Endothelial cell (in vitro differentiated cells): ENCODE measurements at regions not wholly inside any gene's neighbourhood (a gene's known extent, or its start where the extent isn't known, plus 50 kb on each side); places are given as distances from the start of the nearest gene placed in this dataset.
"Not testable (repeated sequence)": the region's sequence is repeated elsewhere in the genome, so short reads cannot be mapped to it uniquely, and the experiment has no call there.

Source experiments
- DNase-seq: peaks from one replicate; pipeline ENCODE4 v3.0.0; 2021; ENCODE audit warnings: low spot score
- H3K27ac Mint-ChIP-seq: one replicate; pipeline ENCODE4 v1.8.0; 2021; ENCODE audit warnings: mixed read lengths, inconsistent platforms; ENCODE audit not compliant: unreplicated experiment
- H3K27me3 Mint-ChIP-seq: one replicate; pipeline ENCODE4 v1.8.0; 2021; ENCODE audit warnings: mild to moderate bottlenecking, moderate library complexity, mixed read lengths, inconsistent platforms; ENCODE audit not compliant: unreplicated experiment
- H3K36me3 Mint-ChIP-seq: one replicate; pipeline ENCODE4 v1.8.0; 2021; ENCODE audit warnings: mild to moderate bottlenecking, low read depth, mixed read lengths, inconsistent platforms; ENCODE audit not compliant: unreplicated experiment
- H3K4me1 Mint-ChIP-seq: one replicate; pipeline ENCODE4 v1.8.0; 2021; ENCODE audit warnings: mild to moderate bottlenecking, mixed read lengths, inconsistent platforms; ENCODE audit not compliant: unreplicated experiment
- H3K4me3 Mint-ChIP-seq: one replicate; pipeline ENCODE4 v1.8.0; 2021; ENCODE audit warnings: mild to moderate bottlenecking, mixed read lengths, inconsistent platforms; ENCODE audit not compliant: unreplicated experiment
- H3K9me3 Mint-ChIP-seq: one replicate; pipeline ENCODE4 v1.8.0; 2021; ENCODE audit warnings: mixed read lengths, inconsistent platforms; ENCODE audit not compliant: unreplicated experiment
- TF ChIP-seq, protein P1 (sequence below): fragments of 200-600 bp; sonication (generic); IDR thresholded peaks from one replicate; pipeline ENCODE4 v1.5.0; 2021; ENCODE audit warnings: antibody characterized with exemption; ENCODE audit not compliant: unreplicated experiment

DNA sequence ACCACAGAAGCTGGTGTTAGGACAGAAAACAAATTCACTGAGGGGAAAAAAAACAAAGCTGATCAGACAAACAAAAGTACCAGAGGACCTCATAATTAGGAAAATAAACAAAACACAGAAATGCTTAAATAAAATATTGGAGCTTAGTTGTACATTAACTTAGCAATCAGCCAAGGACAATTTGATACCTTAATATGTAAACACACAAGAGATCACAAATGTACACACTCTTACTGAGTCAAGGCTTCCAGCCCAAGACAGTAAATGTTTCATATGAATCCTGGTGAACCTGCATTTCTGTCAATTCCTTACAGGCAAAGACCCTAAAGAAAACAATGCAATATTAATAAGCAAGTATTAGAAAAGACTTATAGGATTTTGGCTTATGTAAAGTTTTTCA lies 62.0 kb upstream of the SPTLC3 start:
- peaks cover 2% of the 10 kb centered on the region for H3K27me3 Mint-ChIP-seq
- DNase-seq, result no peak
- H3K27ac Mint-ChIP-seq, result no peak overlapping the region
- H3K9me3 Mint-ChIP-seq, result no peaks in the 10 kb centered on the region
- no peak overlapping the region for H3K4me3 Mint-ChIP-seq
- H3K36me3 Mint-ChIP-seq, result no peaks in the 10 kb centered on the region
- TF ChIP-seq, protein P1, sequence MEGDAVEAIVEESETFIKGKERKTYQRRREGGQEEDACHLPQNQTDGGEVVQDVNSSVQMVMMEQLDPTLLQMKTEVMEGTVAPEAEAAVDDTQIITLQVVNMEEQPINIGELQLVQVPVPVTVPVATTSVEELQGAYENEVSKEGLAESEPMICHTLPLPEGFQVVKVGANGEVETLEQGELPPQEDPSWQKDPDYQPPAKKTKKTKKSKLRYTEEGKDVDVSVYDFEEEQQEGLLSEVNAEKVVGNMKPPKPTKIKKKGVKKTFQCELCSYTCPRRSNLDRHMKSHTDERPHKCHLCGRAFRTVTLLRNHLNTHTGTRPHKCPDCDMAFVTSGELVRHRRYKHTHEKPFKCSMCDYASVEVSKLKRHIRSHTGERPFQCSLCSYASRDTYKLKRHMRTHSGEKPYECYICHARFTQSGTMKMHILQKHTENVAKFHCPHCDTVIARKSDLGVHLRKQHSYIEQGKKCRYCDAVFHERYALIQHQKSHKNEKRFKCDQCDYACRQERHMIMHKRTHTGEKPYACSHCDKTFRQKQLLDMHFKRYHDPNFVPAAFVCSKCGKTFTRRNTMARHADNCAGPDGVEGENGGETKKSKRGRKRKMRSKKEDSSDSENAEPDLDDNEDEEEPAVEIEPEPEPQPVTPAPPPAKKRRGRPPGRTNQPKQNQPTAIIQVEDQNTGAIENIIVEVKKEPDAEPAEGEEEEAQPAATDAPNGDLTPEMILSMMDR, result no peak
- H3K4me1 Mint-ChIP-seq, result peaks cover 4% of the 10 kb centered on the region

DNA sequence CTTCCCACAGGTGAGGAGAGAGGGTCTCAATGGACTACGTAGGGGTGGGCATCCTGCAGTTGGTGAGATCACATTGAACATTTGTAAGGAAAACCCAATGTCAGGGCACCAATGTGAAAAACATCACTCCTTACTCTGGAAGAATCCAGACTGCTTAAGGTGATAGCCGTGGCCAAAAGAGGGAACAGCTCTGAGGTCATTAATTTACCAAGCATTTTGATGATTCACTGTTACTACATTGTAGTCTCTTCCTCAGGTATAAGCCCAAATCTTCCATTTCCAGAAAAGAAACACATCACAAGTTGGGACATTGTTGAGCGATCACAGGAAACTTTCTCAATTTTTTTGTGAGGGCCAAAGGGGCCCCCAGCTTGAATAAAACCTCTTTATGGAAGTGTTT lies 61.1 kb upstream of the SPTLC3 start:
- H3K4me3 Mint-ChIP-seq, result no peak overlapping the region
- peaks cover 2% of the 10 kb centered on the region for H3K27me3 Mint-ChIP-seq
- no peak overlapping the region for H3K27ac Mint-ChIP-seq
- no peaks in the 10 kb centered on the region for H3K9me3 Mint-ChIP-seq
- TF ChIP-seq, protein P1, result no peak
- peaks cover 2% of the 10 kb centered on the region for H3K4me1 Mint-ChIP-seq
- no peaks in the 10 kb centered on the region for H3K36me3 Mint-ChIP-seq
- no peak for DNase-seq

DNA sequence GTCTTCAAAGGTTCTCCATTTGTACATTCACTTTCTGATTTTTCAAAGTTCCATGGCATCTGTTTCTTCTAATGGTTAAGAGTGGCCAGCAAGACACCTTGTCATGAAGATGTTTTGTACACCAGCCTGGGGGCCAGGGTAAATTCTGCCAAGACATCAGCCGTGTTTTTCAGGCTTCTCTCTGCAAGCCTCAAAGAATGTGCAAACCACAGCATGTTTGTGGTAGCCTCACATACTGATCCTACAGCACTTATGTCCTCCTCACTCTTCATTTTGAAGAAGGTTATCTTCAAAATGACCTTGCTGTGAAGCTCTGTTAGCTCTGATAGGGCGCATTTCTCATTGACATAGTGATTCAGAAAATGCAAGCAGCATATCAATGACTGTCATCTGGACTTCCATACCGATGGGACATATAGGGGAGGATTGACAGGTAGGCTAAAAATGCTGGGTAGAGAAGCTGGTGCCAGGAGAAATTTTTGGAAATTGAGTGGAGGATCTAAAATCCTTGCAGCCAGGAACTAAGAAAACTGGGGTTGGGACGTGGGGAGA lies 59.3 kb upstream of the SPTLC3 start:
- Mint-ChIP-seq H3K36me3 (no peaks in the 10 kb centered on the region), H3K4me3 (no peak overlapping the region), H3K27ac (no peak overlapping the region), H3K27me3 (peaks cover 2% of the 10 kb centered on the region), H3K9me3 (no peaks in the 10 kb centered on the region), H3K4me1 (no peaks in the 10 kb centered on the region)
- DNase-seq, result no peak
- TF ChIP-seq, protein P1, result no peak

DNA sequence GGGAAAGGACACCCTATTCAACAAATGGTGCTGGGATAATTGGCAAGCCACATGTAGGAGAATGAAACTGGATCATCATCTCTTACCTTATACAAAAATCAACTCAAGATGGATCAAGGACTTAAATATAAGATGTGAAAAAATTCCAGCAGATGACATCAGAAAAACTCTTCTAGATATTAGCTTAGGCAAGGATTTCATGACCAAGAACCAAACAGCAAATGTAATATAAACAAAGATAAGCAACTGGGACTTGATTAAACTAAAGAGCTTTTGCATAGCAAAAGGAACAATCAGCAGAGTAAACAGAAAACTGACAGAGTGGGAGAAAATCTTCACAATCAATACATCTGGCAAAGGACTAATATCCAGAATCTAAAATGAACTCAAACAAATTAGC lies 54.5 kb upstream of the SPTLC3 start:
- DNase-seq, H3K4me1 Mint-ChIP-seq, H3K4me3 Mint-ChIP-seq, H3K27me3 Mint-ChIP-seq, H3K36me3 Mint-ChIP-seq, H3K27ac Mint-ChIP-seq, H3K9me3 Mint-ChIP-seq: not testable (repeated sequence)

DNA sequence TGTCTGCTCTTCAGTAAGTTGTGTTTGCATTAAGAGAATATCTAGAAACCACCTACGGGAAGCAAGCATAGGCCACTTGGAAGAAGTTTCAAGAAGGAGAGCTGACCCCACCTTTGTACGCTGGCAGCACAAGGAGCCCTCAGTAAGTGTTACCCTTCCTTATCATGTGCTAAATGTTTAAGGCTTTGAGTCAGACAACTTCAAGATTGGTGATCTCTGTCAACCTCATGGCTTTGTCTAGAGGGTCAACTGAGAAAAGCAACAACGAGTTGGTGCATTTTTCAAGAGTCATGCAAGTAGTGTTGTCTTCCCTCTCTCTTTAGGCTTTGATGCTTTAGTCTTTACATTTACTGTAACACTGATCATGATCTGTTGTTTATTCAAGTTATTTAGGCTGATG lies 53.2 kb upstream of the SPTLC3 start:
- Mint-ChIP-seq H3K4me3 (no peak overlapping the region), H3K4me1 (no peaks in the 10 kb centered on the region), H3K27me3 (no peaks in the 10 kb centered on the region), H3K9me3 (no peaks in the 10 kb centered on the region), H3K36me3 (no peaks in the 10 kb centered on the region), H3K27ac (no peak overlapping the region)
- no peak for DNase-seq
- TF ChIP-seq, protein P1, result no peak
